Epithelial cell of proximal tubule (primary cell): ENCODE measurements at regions not wholly inside any gene's neighbourhood (a gene's known extent, or its start where the extent isn't known, plus 50 kb on each side); places are given as distances from the start of the nearest gene placed in this dataset.

ENCODE experiments used
- DNase-seq: peaks from one replicate; pipeline ENCODE4 v3.0.0-alpha.2; 2011; ENCODE audit warnings: low read depth
- H3K4me3 ChIP-seq: 2 replicates; pipeline ENCODE4 v1.5.1; 2011; ENCODE audit warnings: low read depth, mild to moderate bottlenecking, low read length
- TF ChIP-seq, protein P1 (sequence below): conservative IDR thresholded peaks from 2 replicates; pipeline ENCODE4 v1.5.1; 2012; ENCODE audit warnings: low read depth, mild to moderate bottlenecking, low read length

DNA sequence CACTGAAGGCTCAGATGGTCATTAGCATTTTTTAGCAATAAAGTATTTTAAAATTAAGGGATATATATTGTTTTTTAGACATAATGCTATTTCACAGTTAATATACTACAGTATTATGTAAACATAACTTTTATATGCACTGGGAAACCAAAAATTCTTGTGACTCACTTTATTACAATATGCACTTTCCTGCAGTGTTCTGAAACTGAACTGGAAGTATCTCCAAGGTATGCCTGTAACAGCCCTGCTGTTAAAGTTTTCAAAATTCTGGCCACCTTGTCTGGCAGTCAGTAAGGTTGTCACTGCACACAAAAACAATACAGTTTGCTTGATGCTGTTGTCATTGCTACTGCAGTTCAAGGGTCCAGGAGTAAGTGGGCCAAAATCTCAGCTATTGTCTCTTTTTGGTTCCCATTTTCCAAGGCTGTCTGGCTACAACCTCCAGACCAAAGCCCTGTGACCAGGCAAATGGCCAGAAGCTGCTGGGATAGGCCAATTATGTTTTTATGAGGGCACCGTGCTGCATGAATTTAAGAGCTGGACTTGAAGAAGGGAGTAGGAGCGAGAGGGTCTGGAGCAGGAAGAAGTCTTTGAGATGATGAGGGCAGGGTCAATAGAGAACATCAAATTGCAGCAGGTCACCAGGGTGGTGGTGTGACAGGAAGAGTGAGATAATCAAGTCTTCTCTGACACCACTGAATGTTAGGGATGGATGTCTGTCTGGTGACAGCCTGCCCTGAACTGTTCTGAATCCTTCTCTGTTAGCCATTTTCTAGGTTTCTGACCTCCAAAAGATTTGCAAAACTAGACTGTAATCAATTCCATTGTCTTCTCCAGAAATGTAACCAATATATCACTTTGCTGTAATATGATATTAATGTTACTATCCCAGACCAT, 82.3 kb upstream of the CACHD1 start:
- no peak overlapping the region for H3K4me3 ChIP-seq
- TF ChIP-seq, protein P1, sequence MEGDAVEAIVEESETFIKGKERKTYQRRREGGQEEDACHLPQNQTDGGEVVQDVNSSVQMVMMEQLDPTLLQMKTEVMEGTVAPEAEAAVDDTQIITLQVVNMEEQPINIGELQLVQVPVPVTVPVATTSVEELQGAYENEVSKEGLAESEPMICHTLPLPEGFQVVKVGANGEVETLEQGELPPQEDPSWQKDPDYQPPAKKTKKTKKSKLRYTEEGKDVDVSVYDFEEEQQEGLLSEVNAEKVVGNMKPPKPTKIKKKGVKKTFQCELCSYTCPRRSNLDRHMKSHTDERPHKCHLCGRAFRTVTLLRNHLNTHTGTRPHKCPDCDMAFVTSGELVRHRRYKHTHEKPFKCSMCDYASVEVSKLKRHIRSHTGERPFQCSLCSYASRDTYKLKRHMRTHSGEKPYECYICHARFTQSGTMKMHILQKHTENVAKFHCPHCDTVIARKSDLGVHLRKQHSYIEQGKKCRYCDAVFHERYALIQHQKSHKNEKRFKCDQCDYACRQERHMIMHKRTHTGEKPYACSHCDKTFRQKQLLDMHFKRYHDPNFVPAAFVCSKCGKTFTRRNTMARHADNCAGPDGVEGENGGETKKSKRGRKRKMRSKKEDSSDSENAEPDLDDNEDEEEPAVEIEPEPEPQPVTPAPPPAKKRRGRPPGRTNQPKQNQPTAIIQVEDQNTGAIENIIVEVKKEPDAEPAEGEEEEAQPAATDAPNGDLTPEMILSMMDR, result no peak
- DNase-seq, result no peak

DNA sequence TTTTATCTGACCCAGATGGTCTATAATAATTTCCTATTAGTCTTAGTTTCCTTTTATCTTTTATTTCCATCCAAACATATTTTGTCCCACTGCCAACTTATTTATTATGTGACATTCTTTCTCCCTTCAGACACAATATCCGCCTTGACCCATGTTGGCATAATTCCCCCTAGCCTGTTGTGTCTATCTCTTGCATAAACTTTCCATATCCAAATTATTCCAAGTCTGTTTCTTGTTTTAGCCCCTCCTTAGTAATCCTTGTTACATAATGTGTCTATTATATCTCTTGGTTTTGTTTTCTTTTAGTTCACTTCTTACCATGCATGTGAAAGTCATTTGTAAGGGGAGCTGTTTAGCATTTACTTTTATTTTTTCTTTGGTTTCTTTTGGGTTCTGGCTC, 81.6 kb upstream of the CACHD1 start:
- TF ChIP-seq, protein P1, result no peak
- no peak overlapping the region for H3K4me3 ChIP-seq
- no peak for DNase-seq

DNA sequence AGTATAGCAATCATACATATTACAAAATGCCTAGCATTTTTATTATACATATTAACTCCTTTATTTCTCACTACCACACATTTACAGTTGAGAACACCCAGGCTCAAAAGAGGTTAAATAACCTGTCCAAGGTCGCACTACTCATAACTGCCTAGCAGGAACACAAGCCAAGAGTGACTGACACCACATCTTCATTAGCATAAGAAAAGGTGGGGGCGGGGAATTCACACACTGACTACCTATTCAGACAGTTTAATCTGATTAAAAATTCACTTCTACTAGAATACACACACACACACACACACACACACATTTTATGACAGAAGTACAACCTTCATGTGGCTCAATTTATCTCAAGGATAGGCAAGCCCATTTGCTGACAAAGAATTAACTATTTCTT, 77.8 kb upstream of the CACHD1 start:
- no peak overlapping the region for H3K4me3 ChIP-seq
- TF ChIP-seq, protein P1, result no peak
- no peak for DNase-seq

DNA sequence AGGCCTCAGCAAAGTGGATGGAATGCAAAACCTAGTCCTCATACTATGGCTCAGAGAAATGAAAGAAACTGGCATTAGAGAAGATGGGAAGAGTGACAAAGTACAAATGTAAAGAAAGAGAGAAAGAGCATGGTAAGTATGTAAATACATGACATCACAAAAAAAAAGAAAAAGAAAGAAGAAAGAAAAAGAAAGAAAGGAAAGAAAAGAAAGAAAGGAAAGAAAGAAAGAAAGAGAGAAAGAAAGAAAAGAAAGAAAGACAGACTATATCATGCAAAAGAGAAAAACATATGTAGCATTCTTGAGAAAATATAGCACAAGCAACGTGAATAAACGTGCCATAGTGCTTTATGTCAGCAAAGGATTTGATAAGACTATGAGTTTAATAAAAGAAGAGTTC, 76.1 kb upstream of the CACHD1 start:
- H3K4me3 ChIP-seq, result no peak overlapping the region
- no peak for DNase-seq
- TF ChIP-seq, protein P1, result no peak

DNA sequence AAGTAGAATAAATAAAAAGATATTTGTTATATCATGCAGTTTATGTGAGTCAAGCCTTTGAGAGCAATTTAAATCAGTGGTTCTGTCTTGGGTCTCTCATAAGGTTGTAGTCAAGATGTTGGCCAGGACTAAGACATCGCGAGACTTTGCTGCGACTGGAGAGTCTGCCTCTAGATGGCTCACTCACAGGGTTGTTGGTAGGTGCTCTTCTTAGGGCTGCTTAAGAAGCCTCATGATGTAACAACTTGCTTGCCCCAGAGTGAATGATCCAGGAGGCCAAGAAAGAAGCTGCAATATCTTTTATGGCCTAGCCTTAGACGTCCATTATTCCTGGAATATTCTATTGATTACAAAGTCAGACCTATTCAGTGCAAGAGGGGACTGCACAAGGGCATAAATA, 73.1 kb upstream of the CACHD1 start:
- no peak overlapping the region for H3K4me3 ChIP-seq
- TF ChIP-seq, protein P1, result peak; percentile 38
- DNase-seq, result no peak

DNA sequence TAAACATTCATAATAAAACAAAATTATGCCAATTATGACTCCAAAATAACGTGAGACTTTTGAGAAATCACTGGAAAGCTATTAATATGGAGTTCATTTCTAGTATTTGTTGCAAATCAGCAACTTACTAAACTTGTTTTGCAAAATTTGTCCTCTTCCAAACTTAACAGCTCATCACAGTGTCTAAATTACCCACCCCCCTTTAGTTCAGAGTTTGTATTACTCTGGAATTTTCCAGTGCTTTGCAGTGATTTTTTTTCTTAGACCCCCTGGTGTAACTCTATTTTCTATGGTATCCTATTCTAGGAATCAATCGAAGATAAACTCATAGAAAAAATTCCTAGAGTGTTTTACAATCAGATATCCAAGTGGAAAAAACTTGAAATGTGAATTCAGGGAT, 72.4 kb upstream of the CACHD1 start:
- no peak overlapping the region for H3K4me3 ChIP-seq
- no peak for DNase-seq
- TF ChIP-seq, protein P1, result no peak

DNA sequence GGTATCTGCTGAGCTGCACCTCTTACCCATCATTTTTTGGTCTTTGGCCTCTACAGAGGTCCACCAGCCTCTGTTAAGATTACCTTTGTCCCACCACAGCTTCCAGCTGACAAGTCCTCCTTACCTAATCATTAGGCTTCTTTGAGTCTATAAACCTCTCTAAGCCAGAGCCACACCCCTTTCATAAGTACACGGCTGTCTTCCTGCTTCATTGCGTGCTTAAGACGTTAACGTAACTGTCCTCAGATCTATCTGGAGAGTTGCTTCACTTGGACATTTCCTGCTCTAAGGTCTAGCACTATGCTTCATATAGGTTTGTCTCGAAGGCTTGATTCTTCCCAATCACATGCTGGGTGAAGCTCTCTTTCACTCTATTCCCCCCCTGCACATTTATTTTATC, 71.0 kb upstream of the CACHD1 start:
- TF ChIP-seq, protein P1, result no peak
- H3K4me3 ChIP-seq, result no peak overlapping the region
- DNase-seq, result no peak
